Heart right ventricle (tissue), 16 donors: ENCODE measurements at regions not wholly inside any gene's neighbourhood (a gene's known extent, or its start where the extent isn't known, plus 50 kb on each side); places are given as distances from the start of the nearest gene placed in this dataset.

Source experiments
- ATAC-seq, 8 donors: fragments of 200-7000 bp; cut with Tn5 transposase; one replicate each; pipeline ENCODE4 v1.9.1; 2020; ENCODE audit warnings: mild to moderate bottlenecking in 8 of 8, moderate library complexity in 8 of 8, moderate number of reproducible peaks in 1 of 8
- DNase-seq, 2 donors: peaks; one replicate each; pipeline ENCODE4 v3.0.0-alpha.2; 2020
- H3K27ac ChIP-seq, 10 donors: fragments of 200-600 bp; sonication (generic) in 2 of 10; one replicate each; pipeline versions ENCODE4 v1.5.0 to v1.8.0; 2020 to 2022; ENCODE audit warnings: mild to moderate bottlenecking in 3 of 10
- H3K27me3 ChIP-seq, 7 donors: fragments of 200-600 bp; one replicate each; pipeline ENCODE4 v1.8.0; 2021 to 2022; ENCODE audit warnings: mild to moderate bottlenecking in 2 of 7
- H3K36me3 ChIP-seq, 9 donors: fragments of 200-600 bp; sonication (generic) in 1 of 9; one replicate each; pipeline versions ENCODE4 v1.5.0 to v1.8.0; 2020 to 2022; ENCODE audit warnings: mild to moderate bottlenecking in 2 of 9
- H3K4me1 ChIP-seq, 9 donors: fragments of 200-600 bp; sonication (generic) in 1 of 9; one replicate each; pipeline versions ENCODE4 v1.5.0 to v1.8.0; 2020 to 2022; ENCODE audit warnings: mild to moderate bottlenecking in 4 of 9
- H3K4me3 ChIP-seq, 10 donors: fragments of 200-600 bp; sonication (generic) in 2 of 10; one replicate each; pipeline versions ENCODE4 v1.5.0 to v1.8.0; 2020 to 2022; ENCODE audit warnings: mild to moderate bottlenecking in 7 of 10, moderate library complexity in 2 of 10
- H3K9me3 ChIP-seq, 11 donors: fragments of 200-600 bp in 10 of 11; sonication (generic) in 2 of 11; one replicate each; pipeline versions ENCODE4 v1.5.0 to v1.8.0; 2013 to 2022; ENCODE audit warnings: mild to moderate bottlenecking in 2 of 11, control low read depth in 1 of 11, moderate library complexity in 1 of 11
- CTCF ChIP-seq, 9 donors: fragments of 200-600 bp; sonication (generic) in 2 of 9; IDR thresholded peaks; one replicate each; pipeline versions ENCODE4 v1.5.0 to v1.8.0; 2021 to 2022; ENCODE audit warnings: antibody characterized with exemption in 9 of 9, mild to moderate bottlenecking in 5 of 9, moderate library complexity in 1 of 9
- WGBS, 2 donors: extraction: QIAGEN DNeasy Blood & Tissue Kit; methylation state at CpG; one replicate each; pipeline ENCODE4 v1.1.7; 2013; ENCODE audit warnings: inconsistent platforms in 1 of 2; 5-methylcytosine and 5-hydroxymethylcytosine counted together
- intact Hi-C, 10 donors: fragments of 100-400 bp; cut with DNase I; formaldehyde crosslinking; loops; one replicate each; pipeline versions ENCODE4 v1.11.1 to v1.14.2; 2022
- donor health status: Arrhythmogenic right ventricular cardiomyopathy.
- donor health status: ischemic (EF 13 %, LVEDD 7.1; RV severe dilation, severe dysfunction).
- donor health status: healthy with polysubstance abuse.
- donor health status: DM: no; HTN: yes; CAD: no.
- donor health status: DM: no; HTN: no; CAD: no.
- donor health status: ischemic (EF 25% LVEDD 6.9; RV normal size, moderate dysfunction).
- donor health status: ischemic (EF 25% LVEDD 5.7; RV mildly dilated, moderate dysfunction).
- donor health status: healthy.
- donor health status: DM: yes; HTN: yes; CAD: no.
- donor health status: Ischemic cardiomyopathy.
- donor health status: ischemic (EF 35%, LVEDD 5.7; RV mildly dilated, moderate dysfunction).
- donor health status: nonischemic (EF 11% LVEDD 7.7; RV severe dilation, severe dysfunction).
- donor health status: DM: yes; HTN: yes; CAD: no.
- donor health status: PGD.
- donor health status: ischemic (EF 29% LVEDD 5.4; RV normal size, mild dysfunction).
- donor health status: nonischemic (EF 23%, LVEDD 6.1; RV moderate dilation, normal function).

- H3K4me1 ChIP-seq, result no peaks in the 10 kb centered on the region
- DNase-seq (no peak), ATAC-seq (no peak)
- 56 to 74% methylated on average over 3 of the region's 3 CpGs for WGBS, 2 donors
- H3K4me3 ChIP-seq, result no peak overlapping the region
- no peak for TF ChIP-seq CTCF (IDR thresholded peaks at IDR 0.05)
- no peaks in the 10 kb centered on the region for H3K36me3 ChIP-seq
- H3K9me3 ChIP-seq, result peaks cover 0 to 8% (median 0%) of the 10 kb centered on the region in 11 donors
- no peak overlapping the region for H3K27ac ChIP-seq
- intact Hi-C loops, result no loop called here
- no peaks in the 10 kb centered on the region for H3K27me3 ChIP-seq
Measured at GRCh38 chr3:72543246-72543645, 305.0 kb downstream of the SHQ1 start.

GRCh38 chr3:72542781-72543180 lies 305.5 kb downstream of the SHQ1 start:
- H3K27me3 ChIP-seq, result no peaks in the 10 kb centered on the region
- no peak for ATAC-seq
- intact Hi-C loops, result no loop called here
- TF ChIP-seq CTCF (IDR thresholded peaks at IDR 0.05), result no peak
- no peaks in the 10 kb centered on the region for H3K36me3 ChIP-seq
- H3K4me3 ChIP-seq, result no peak overlapping the region
- no peaks in the 10 kb centered on the region for H3K4me1 ChIP-seq
- no peak for DNase-seq
- WGBS, 2 donors, result 97 to 98% methylated on average over 6 of the region's 6 CpGs
- peaks cover 0 to 8% (median 0%) of the 10 kb centered on the region in 11 donors for H3K9me3 ChIP-seq
- H3K27ac ChIP-seq, result no peak overlapping the region

GRCh38 chr3:72539856-72540255 lies 308.4 kb downstream of the SHQ1 start:
- H3K4me3 ChIP-seq, result no peak overlapping the region
- H3K9me3 ChIP-seq, result peaks cover 0 to 8% (median 0%) of the 10 kb centered on the region in 11 donors
- H3K27ac ChIP-seq, result no peak overlapping the region
- H3K4me1 ChIP-seq, result peaks cover 0 to 11% (median 3%) of the 10 kb centered on the region in 9 donors
- 90 to 94% methylated on average over 5 of the region's 5 CpGs for WGBS, 2 donors
- intact Hi-C loops, result no loop called here
- DNase-seq (no peak), ATAC-seq (no peak)
- no peaks in the 10 kb centered on the region for H3K36me3 ChIP-seq
- no peaks in the 10 kb centered on the region for H3K27me3 ChIP-seq
- TF ChIP-seq CTCF (IDR thresholded peaks at IDR 0.05), result no peak

GRCh38 chr3:72538070-72538745 lies 310.0 kb downstream of the SHQ1 start:
- Histone ChIP-seq H3K4me1 (peaks cover 0 to 11% (median 3%) of the 10 kb centered on the region in 9 donors), H3K27me3 (no peaks in the 10 kb centered on the region), H3K27ac (no peak overlapping the region), H3K4me3 (no peak overlapping the region), H3K9me3 (peaks cover 0 to 8% (median 0%) of the 10 kb centered on the region in 11 donors), H3K36me3 (no peaks in the 10 kb centered on the region)
- DNase-seq, result no peak
- WGBS, 2 donors, result 76 to 79% methylated on average over 6 of the region's 6 CpGs
- TF ChIP-seq CTCF (IDR thresholded peaks at IDR 0.05), result no peak
- ATAC-seq, result no peak
- intact Hi-C loops, result no loop called here
